SK-N-SH treated with all-trans-retinoic acid at 6 μM for 48 hours (cell line): ENCODE measurements at regions not wholly inside any gene's neighbourhood (a gene's known extent, or its start where the extent isn't known, plus 50 kb on each side); places are given as distances from the start of the nearest gene placed in this dataset.

Experiments
- ATAC-seq: fragments of 200-7000 bp; cut with Tn5 transposase; 3 replicates; pipeline ENCODE4 v1.9.1; 2020; ENCODE audit warnings: mild to moderate bottlenecking, moderate library complexity
- ARNTL ChIP-seq: fragments of 450-650 bp; formaldehyde crosslinking; IDR thresholded peaks from 2 replicates; pipeline ENCODE4 v1.5.0; 2020; ENCODE audit warnings: low read depth, mild to moderate bottlenecking, moderate library complexity, borderline replicate concordance
- BACH2 ChIP-seq: fragments of 250-450 bp; sonication (Bioruptor Pico); IDR thresholded peaks from 2 replicates; pipeline ENCODE4 v1.9.0; 2021; ENCODE audit warnings: mild to moderate bottlenecking, borderline replicate concordance
- CSDC2 ChIP-seq: fragments of 250-450 bp; sonication (Bioruptor Pico); IDR thresholded peaks from 2 replicates; pipeline ENCODE4 v1.5.0; 2020; ENCODE audit warnings: mild to moderate bottlenecking, moderate library complexity
- CSRNP3 ChIP-seq: fragments of 250-450 bp; sonication (Bioruptor Pico); IDR thresholded peaks from 2 replicates; pipeline ENCODE4 v1.5.1; 2021; ENCODE audit warnings: mild to moderate bottlenecking, moderate library complexity
- ESRRG ChIP-seq: fragments of 250-450 bp; sonication (Bioruptor Pico); IDR thresholded peaks from 2 replicates; pipeline ENCODE4 v1.6.1; 2021; ENCODE audit warnings: mild to moderate bottlenecking
- GLIS3 ChIP-seq: fragments of 250-450 bp; sonication (Bioruptor Pico); IDR thresholded peaks from 2 replicates; pipeline ENCODE4 v1.5.0; 2020; ENCODE audit warnings: mild to moderate bottlenecking, moderate library complexity
- ISL1 ChIP-seq: fragments of 250-450 bp; sonication (Bioruptor Pico); IDR thresholded peaks from 2 replicates; pipeline ENCODE4 v2.1.2; 2022; ENCODE audit warnings: mild to moderate bottlenecking, moderate library complexity
- OSR1 ChIP-seq: fragments of 250-450 bp; sonication (Bioruptor Pico); IDR thresholded peaks from 2 replicates; pipeline ENCODE4 v1.8.0; 2022; ENCODE audit warnings: moderate library complexity, mild to moderate bottlenecking, inconsistent platforms
- POU6F1 ChIP-seq: fragments of 250-450 bp; sonication (Bioruptor Pico); IDR thresholded peaks from 2 replicates; pipeline ENCODE4 v1.8.0; 2021; ENCODE audit warnings: low read depth, mild to moderate bottlenecking, moderate library complexity, borderline replicate concordance
- PPARA ChIP-seq: fragments of 250-450 bp; sonication (Bioruptor Pico); IDR thresholded peaks from 2 replicates; pipeline ENCODE4 v1.5.0; 2020; ENCODE audit warnings: mild to moderate bottlenecking, borderline replicate concordance
- RARB ChIP-seq: fragments of 250-450 bp; sonication (Bioruptor Pico); IDR thresholded peaks from 2 replicates; pipeline ENCODE4 v1.8.0; 2021; ENCODE audit warnings: mild to moderate bottlenecking, moderate library complexity
- SNAI2 ChIP-seq: fragments of 250-450 bp; sonication (Bioruptor Pico); IDR thresholded peaks from 2 replicates; pipeline ENCODE4 v1.5.0; 2020; ENCODE audit warnings: mild to moderate bottlenecking, moderate library complexity
- TCF4 ChIP-seq: fragments of 250-450 bp; sonication (Bioruptor Pico); IDR thresholded peaks from 2 replicates; pipeline ENCODE4 v1.8.0; 2021; ENCODE audit warnings: mild to moderate bottlenecking, moderate library complexity, borderline replicate concordance
- TSHZ2 ChIP-seq: fragments of 250-450 bp; sonication (Bioruptor Pico); IDR thresholded peaks from 2 replicates; pipeline ENCODE4 v1.5.0; 2020; ENCODE audit warnings: mild to moderate bottlenecking, moderate library complexity
- ZC3H10 ChIP-seq: fragments of 250-450 bp; sonication (Bioruptor Pico); IDR thresholded peaks from 2 replicates; pipeline ENCODE4 v1.5.1; 2021; ENCODE audit warnings: mild to moderate bottlenecking, moderate library complexity
- ZFP3 ChIP-seq: fragments of 250-450 bp; sonication (Bioruptor Pico); IDR thresholded peaks from 2 replicates; pipeline ENCODE4 v1.5.0; 2020; ENCODE audit warnings: mild to moderate bottlenecking, moderate library complexity
- ZFP30 ChIP-seq: fragments of 450-650 bp; formaldehyde crosslinking; IDR thresholded peaks from 2 replicates; pipeline ENCODE4 v1.5.0; 2022; ENCODE audit warnings: mild to moderate bottlenecking, moderate library complexity
- ZNF565 ChIP-seq: fragments of 450-650 bp; formaldehyde crosslinking; conservative IDR thresholded peaks from 2 replicates; pipeline ENCODE4 v1.5.0; 2020; ENCODE audit warnings: low read depth, mild to moderate bottlenecking, moderate library complexity
- ZNF70 ChIP-seq: fragments of 450-650 bp; formaldehyde crosslinking; IDR thresholded peaks from 2 replicates; pipeline ENCODE4 v1.5.0; 2020; ENCODE audit warnings: mild to moderate bottlenecking, moderate library complexity
- ZNF8 ChIP-seq: fragments of 450-650 bp; formaldehyde crosslinking; IDR thresholded peaks from 2 replicates; pipeline ENCODE4 v1.5.0; 2020; ENCODE audit warnings: mild to moderate bottlenecking, moderate library complexity
- TF ChIP-seq, protein P1 (sequence below): fragments of 250-450 bp; sonication (Bioruptor Pico); IDR thresholded peaks from 2 replicates; pipeline ENCODE4 v1.5.1; 2020; ENCODE audit warnings: low read depth, mild to moderate bottlenecking, moderate library complexity

DNA sequence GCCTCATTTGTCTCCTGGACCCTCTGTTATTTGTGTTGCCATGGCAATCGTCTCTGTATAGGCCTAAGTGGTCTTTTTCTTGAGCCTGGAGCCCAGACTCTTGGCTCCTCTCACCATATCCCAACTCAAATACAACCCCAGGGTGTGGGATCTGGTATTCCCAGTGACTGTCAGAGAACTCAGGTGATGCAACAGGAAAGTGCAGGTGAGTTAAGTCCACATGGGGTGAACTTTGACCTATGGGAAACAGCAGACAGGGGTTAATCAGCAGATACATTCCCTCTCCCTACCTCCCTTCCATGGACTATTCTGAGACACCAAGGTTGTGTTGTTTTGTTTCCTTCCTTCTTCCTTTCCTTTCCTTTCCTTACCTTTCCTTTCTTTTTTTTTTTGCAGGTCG, 130.9 kb upstream of the RPS6KA3 start (continued):
- TF ChIP-seq CSRNP3 (CRISPR knock-in tag) (no peak), TSHZ2 (CRISPR knock-in tag) (no peak), ZNF70 (CRISPR knock-in tag) (no peak)

DNA sequence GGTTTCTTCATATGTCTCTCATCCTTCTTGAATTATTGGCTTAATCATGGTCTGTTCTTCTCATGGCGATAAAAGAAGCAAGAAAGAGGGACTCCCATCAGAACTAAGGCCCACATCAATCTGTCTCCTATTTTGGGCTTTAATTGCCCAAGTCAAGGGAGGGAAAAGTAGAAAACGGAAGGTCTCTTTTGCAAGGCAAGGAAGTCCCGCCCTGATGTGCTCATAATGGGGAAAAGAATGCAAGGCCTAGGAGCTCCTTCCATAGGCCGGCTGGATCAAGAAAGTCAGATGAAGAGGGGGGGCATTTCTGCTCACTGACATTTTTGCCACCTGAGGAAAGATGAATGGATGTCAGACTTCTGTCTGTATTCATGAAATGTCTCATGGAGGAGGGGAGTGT, 127.7 kb upstream of the RPS6KA3 start:
- TF ChIP-seq ZC3H10 (CRISPR knock-in tag) (no peak), ZNF8 (no peak), ZNF70 (CRISPR knock-in tag) (no peak), BACH2 (CRISPR knock-in tag) (no peak), PPARA (CRISPR knock-in tag) (no peak), ZNF565 (CRISPR knock-in tag) (no peak), POU6F1 (no peak), GLIS3 (CRISPR knock-in tag) (no peak), ZFP3 (CRISPR knock-in tag) (no peak), ZFP30 (no peak), CSRNP3 (CRISPR knock-in tag) (no peak), RARB (CRISPR knock-in tag) (no peak)
- no peak for ATAC-seq

DNA sequence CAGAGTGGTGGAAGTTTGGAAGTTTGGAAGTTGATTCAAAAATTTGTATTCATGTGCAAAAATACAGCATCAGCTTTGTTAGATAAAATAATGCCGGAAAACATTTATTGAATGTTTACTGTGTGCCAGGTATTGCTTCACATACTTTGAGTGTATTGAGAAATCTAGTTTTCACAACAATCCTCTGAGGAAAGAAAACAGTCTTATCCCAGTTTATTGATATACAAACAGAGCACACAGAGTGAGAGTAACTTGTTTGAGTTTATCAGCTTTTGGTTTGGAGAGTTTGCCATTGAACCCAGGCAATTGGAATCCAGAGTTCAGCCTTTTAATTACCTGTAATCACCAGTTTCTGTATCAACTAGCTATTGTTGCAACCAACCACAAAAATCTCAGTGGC, 127.2 kb upstream of the RPS6KA3 start:
- TF ChIP-seq PPARA (CRISPR knock-in tag) = no peak
- no peak for TF ChIP-seq ESRRG (CRISPR knock-in tag)
- no peak for TF ChIP-seq CSDC2 (CRISPR knock-in tag)
- TF ChIP-seq TCF4 (CRISPR knock-in tag) = no peak
- no peak for TF ChIP-seq ZFP30
- no peak for TF ChIP-seq ZNF70 (CRISPR knock-in tag)
- TF ChIP-seq RARB (CRISPR knock-in tag) = no peak
- TF ChIP-seq CSRNP3 (CRISPR knock-in tag) = no peak
- TF ChIP-seq ZNF8 = no peak
- TF ChIP-seq ISL1 = no peak
- TF ChIP-seq ZFP3 (CRISPR knock-in tag) = no peak
- no peak for TF ChIP-seq SNAI2 (CRISPR knock-in tag)
- TF ChIP-seq ARNTL (CRISPR knock-in tag) = no peak
- TF ChIP-seq ZNF565 (CRISPR knock-in tag) = no peak
- TF ChIP-seq BACH2 (CRISPR knock-in tag) = no peak
- no peak for TF ChIP-seq TSHZ2 (CRISPR knock-in tag)
- TF ChIP-seq OSR1 (CRISPR knock-in tag) = no peak
- TF ChIP-seq, protein P1, sequence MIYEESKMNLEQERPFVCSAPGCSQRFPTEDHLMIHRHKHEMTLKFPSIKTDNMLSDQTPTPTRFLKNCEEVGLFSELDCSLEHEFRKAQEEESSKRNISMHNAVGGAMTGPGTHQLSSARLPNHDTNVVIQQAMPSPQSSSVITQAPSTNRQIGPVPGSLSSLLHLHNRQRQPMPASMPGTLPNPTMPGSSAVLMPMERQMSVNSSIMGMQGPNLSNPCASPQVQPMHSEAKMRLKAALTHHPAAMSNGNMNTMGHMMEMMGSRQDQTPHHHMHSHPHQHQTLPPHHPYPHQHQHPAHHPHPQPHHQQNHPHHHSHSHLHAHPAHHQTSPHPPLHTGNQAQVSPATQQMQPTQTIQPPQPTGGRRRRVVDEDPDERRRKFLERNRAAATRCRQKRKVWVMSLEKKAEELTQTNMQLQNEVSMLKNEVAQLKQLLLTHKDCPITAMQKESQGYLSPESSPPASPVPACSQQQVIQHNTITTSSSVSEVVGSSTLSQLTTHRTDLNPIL (CRISPR knock-in tag) = no peak

More for the DNA sequence above, 127.2 kb upstream of the RPS6KA3 start:
- no peak for ATAC-seq
